ENCODE measurements at regions not wholly inside any gene's neighbourhood (a gene's known extent, or its start where the extent isn't known, plus 50 kb on each side); places are given as distances from the start of the nearest gene placed in this dataset.

- peaks cover 0 to 2% of the 10 kb centered on the region in 2 experiments; a peak in 2 of 4 replicates for H3K27me3 ChIP-seq (replicated peaks in 1 of 2; ENCODE audit: control insufficient read depth in 2 of 2, insufficient read depth in 2 of 2, low read length in 1 of 2)
- no peak for DNase-seq (ENCODE audit: low read depth, low spot score)
- intact Hi-C loops (cut with micrococcal nuclease; ENCODE audit: unreplicated experiment): loop anchor here (10.0 kb wide), 1 partner anchor 1324 kb away; no protein-coding TSS in a partner anchor
- no peak for ATAC-seq
- ChIA-PET CTCF (interaction anchor here (1.0 to 2.0 kb wide), 2 partner anchors 8 to 39 kb away, joined by 4 to 11 read pairs; no protein-coding TSS in a partner anchor), POLR2A (no interaction called here), SMC1A (ENCODE audit: uncharacterized antibody, unreplicated experiment) (interaction anchor here (1.4 kb wide), 1 partner anchor 234 kb away, joined by 3 read pairs; no protein-coding TSS in a partner anchor), RAD21 (ENCODE audit: unreplicated experiment) (no interaction called here)
- no peaks in the 10 kb centered on the region for H4K20me1 ChIP-seq (ENCODE audit: control insufficient read depth, insufficient read depth)
- no peaks in the 10 kb centered on the region for H3K79me2 ChIP-seq (ENCODE audit: control insufficient read depth, insufficient read depth, low read length)
- no TSS peak for BruUV-seq (replicated peaks)
- H3K4me2 ChIP-seq (ENCODE audit: control insufficient read depth, insufficient read depth): no peak overlapping the region
- in situ Hi-C loops (cut with MboI): no loop called here
- H3K27ac ChIP-seq (ENCODE audit: control insufficient read depth, insufficient read depth): no peak overlapping the region
- no peak overlapping the region for H3K4me3 ChIP-seq
- no peak overlapping the region for H2AFZ ChIP-seq (ENCODE audit: control insufficient read depth, low read depth, low read length)
- no peak for FAIRE-seq
- H3K9me3 ChIP-seq (replicated peaks; ENCODE audit: control insufficient read depth, insufficient read depth, low read length): no peaks in the 10 kb centered on the region
- H3K36me3 ChIP-seq (ENCODE audit: control insufficient read depth in 2 of 2, insufficient read depth in 2 of 2, low read length in 1 of 2): no peaks in the 10 kb centered on the region
- no peaks in the 10 kb centered on the region for H3K4me1 ChIP-seq (ENCODE audit: control insufficient read depth, insufficient read depth, low read length)
- no peak overlapping the region for H3K9ac ChIP-seq (ENCODE audit: control insufficient read depth, insufficient read depth, low read length)
- 32% methylated on average over 6 of the region's 6 CpGs for WGBS (ENCODE audit: insufficient coverage, insufficient replicate concordance, low lambda C conversion rate, missing lambda C conversion rate)
- no peak for TF ChIP-seq POLR2AphosphoS5 (IDR thresholded peaks at IDR 0.05; ENCODE audit: low read length)
- no peak for TF ChIP-seq E4F1 (IDR thresholded peaks at IDR 0.05; ENCODE audit: borderline replicate concordance, partially characterized antibody)
- TF ChIP-seq KLF5 (IDR thresholded peaks at IDR 0.05; ENCODE audit: partially characterized antibody): no peak
- TF ChIP-seq NFIC (IDR thresholded peaks at IDR 0.05; ENCODE audit: low read depth, low read length): no peak
- TF ChIP-seq SKIL (IDR thresholded peaks at IDR 0.05; ENCODE audit: low read depth, poor library complexity, severe bottlenecking): no peak
- TF ChIP-seq SRF (IDR thresholded peaks at IDR 0.05; ENCODE audit: low read depth in 2 of 2, low read length in 2 of 2): no peak
- no peak for TF ChIP-seq WRNIP1 (IDR thresholded peaks at IDR 0.05; ENCODE audit: borderline replicate concordance, low read depth, low read length)
- no peak for TF ChIP-seq GATAD2B (conservative IDR thresholded peaks at IDR 0.05; ENCODE audit: low read depth)
- no peak for TF ChIP-seq STAT3 (IDR thresholded peaks at IDR 0.05; ENCODE audit: low read depth, low read length)
- no peak for TF ChIP-seq ASH2L (IDR thresholded peaks at IDR 0.05; ENCODE audit: borderline replicate concordance, low read depth)
- TF ChIP-seq ZNF384 (IDR thresholded peaks at IDR 0.05; ENCODE audit: borderline replicate concordance, low read depth, low read length): no peak
- TF ChIP-seq IRF5 (IDR thresholded peaks at IDR 0.05; ENCODE audit: borderline replicate concordance): no peak
- TF ChIP-seq DPF2 (IDR thresholded peaks at IDR 0.05): no peak
Measured at GRCh38 chr11:113538451-113539412, 63.5 kb upstream of the DRD2 start.
